ENCODE measurements at regions not wholly inside any gene's neighbourhood (a gene's known extent, or its start where the extent isn't known, plus 50 kb on each side); places are given as distances from the start of the nearest gene placed in this dataset.

DNA sequence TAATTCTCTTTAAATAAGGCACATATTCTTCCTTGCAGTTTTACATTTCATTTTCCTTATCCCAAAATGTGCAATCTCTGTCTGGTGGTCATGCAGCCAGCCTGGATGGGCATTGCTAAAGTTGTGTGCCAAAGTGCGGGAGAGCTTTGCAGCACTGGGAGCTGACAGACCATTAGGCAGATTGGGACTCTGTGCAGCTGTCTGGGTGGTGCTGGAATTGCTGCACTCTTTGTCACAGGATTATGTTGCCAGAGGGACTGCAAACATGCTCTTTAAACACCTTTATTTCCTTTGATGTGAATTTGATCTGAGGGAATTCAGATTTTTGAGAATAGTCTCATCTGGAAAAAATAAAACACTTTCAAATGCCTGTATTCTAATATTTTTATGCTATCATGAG, 956.2 kb upstream of the DIAPH2 start:
- no peaks in the 10 kb centered on the region for H3K27me3 Mint-ChIP-seq (ENCODE audit: unreplicated experiment)
- H3K4me3 Mint-ChIP-seq (ENCODE audit: unreplicated experiment) = no peak overlapping the region
- no peaks in the 10 kb centered on the region for H3K36me3 Mint-ChIP-seq (ENCODE audit: low read depth, unreplicated experiment)
- H3K27ac Mint-ChIP-seq (ENCODE audit: unreplicated experiment) = no peak overlapping the region
- DNase-seq (ENCODE audit: low spot score) = no peak
- H3K9me3 Mint-ChIP-seq (ENCODE audit: unreplicated experiment) = no peaks in the 10 kb centered on the region
- TF ChIP-seq, protein P1, sequence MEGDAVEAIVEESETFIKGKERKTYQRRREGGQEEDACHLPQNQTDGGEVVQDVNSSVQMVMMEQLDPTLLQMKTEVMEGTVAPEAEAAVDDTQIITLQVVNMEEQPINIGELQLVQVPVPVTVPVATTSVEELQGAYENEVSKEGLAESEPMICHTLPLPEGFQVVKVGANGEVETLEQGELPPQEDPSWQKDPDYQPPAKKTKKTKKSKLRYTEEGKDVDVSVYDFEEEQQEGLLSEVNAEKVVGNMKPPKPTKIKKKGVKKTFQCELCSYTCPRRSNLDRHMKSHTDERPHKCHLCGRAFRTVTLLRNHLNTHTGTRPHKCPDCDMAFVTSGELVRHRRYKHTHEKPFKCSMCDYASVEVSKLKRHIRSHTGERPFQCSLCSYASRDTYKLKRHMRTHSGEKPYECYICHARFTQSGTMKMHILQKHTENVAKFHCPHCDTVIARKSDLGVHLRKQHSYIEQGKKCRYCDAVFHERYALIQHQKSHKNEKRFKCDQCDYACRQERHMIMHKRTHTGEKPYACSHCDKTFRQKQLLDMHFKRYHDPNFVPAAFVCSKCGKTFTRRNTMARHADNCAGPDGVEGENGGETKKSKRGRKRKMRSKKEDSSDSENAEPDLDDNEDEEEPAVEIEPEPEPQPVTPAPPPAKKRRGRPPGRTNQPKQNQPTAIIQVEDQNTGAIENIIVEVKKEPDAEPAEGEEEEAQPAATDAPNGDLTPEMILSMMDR (IDR thresholded peaks at IDR 0.05; ENCODE audit: unreplicated experiment) = no peak
- H3K4me1 Mint-ChIP-seq (ENCODE audit: unreplicated experiment) = no peaks in the 10 kb centered on the region

DNA sequence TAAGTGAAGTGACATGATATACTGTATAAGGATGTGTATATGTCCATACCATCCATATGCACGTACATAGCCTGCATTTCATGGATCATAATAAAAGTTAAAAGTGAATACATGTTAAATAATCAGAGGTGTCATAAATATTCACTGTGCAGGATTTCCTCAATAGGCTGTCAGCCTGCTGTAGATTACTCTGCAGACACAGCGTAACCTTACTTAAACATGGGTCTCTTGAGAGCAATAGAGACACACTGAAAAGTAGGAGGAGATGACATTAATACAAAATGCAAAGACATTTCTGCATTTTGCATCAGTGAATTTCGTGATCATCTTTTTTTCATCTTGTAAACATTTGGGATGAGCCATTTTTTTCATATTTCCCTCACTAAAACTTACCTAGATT, 955.2 kb upstream of the DIAPH2 start:
- Mint-ChIP-seq H3K36me3 (ENCODE audit: low read depth, unreplicated experiment) (no peaks in the 10 kb centered on the region), H3K4me1 (ENCODE audit: unreplicated experiment) (no peaks in the 10 kb centered on the region), H3K4me3 (ENCODE audit: unreplicated experiment) (no peak overlapping the region), H3K27ac (ENCODE audit: unreplicated experiment) (no peak overlapping the region), H3K9me3 (ENCODE audit: unreplicated experiment) (no peaks in the 10 kb centered on the region), H3K27me3 (ENCODE audit: unreplicated experiment) (no peaks in the 10 kb centered on the region)
- TF ChIP-seq, protein P1 (IDR thresholded peaks at IDR 0.05; ENCODE audit: unreplicated experiment) = no peak
- DNase-seq (ENCODE audit: low spot score) = no peak

DNA sequence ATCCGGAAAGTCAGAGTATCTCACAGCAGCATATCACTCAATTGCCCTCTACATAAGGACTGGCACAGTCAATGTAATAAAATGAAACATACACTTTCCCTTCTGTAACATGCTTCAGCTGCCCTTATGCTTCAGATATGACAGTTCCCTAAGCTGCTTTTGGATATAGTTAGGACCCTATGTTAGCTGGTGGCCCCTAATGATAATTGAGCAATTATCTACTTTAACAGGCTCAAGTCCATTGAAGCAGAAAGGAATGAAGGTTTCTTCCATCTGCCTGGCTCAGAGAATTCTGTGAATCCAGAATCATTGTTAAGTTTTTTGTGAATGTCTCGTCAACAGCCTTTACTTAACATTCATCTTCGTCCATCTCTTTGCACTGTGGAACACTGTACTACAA, 951.2 kb upstream of the DIAPH2 start:
- Mint-ChIP-seq H3K36me3 (ENCODE audit: low read depth, unreplicated experiment) (no peaks in the 10 kb centered on the region), H3K27ac (ENCODE audit: unreplicated experiment) (no peak overlapping the region), H3K4me1 (ENCODE audit: unreplicated experiment) (no peaks in the 10 kb centered on the region), H3K27me3 (ENCODE audit: unreplicated experiment) (no peaks in the 10 kb centered on the region), H3K9me3 (ENCODE audit: unreplicated experiment) (no peaks in the 10 kb centered on the region), H3K4me3 (ENCODE audit: unreplicated experiment) (no peak overlapping the region)
- TF ChIP-seq, protein P1 (IDR thresholded peaks at IDR 0.05; ENCODE audit: unreplicated experiment) = no peak
- no peak for DNase-seq (ENCODE audit: low spot score)

DNA sequence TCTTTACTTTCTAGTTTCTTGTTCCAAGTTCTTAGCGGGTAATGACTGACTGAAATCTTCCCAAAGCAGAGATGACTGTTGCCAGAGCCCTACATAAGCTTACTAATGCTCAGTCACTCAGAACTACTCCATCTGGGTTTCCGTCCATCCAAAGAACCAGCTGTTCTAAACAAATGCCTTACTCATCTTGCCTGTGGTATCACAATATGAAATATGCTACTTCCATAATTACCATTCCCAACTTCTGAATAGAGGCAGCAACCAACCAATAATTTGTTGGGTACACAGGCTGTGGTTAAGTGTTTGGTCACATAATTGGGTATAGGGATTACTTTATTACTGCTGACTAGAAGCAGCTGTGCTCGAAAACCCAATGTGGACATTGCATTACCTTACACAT, 930.2 kb upstream of the DIAPH2 start:
- no peaks in the 10 kb centered on the region for H3K36me3 Mint-ChIP-seq (ENCODE audit: low read depth, unreplicated experiment)
- no peak overlapping the region for H3K4me3 Mint-ChIP-seq (ENCODE audit: unreplicated experiment)
- no peaks in the 10 kb centered on the region for H3K4me1 Mint-ChIP-seq (ENCODE audit: unreplicated experiment)
- DNase-seq (ENCODE audit: low spot score) = no peak
- H3K27me3 Mint-ChIP-seq (ENCODE audit: unreplicated experiment) = no peaks in the 10 kb centered on the region
- TF ChIP-seq, protein P1 (IDR thresholded peaks at IDR 0.05; ENCODE audit: unreplicated experiment) = no peak
- H3K27ac Mint-ChIP-seq (ENCODE audit: unreplicated experiment) = no peak overlapping the region
- H3K9me3 Mint-ChIP-seq (ENCODE audit: unreplicated experiment) = no peaks in the 10 kb centered on the region

DNA sequence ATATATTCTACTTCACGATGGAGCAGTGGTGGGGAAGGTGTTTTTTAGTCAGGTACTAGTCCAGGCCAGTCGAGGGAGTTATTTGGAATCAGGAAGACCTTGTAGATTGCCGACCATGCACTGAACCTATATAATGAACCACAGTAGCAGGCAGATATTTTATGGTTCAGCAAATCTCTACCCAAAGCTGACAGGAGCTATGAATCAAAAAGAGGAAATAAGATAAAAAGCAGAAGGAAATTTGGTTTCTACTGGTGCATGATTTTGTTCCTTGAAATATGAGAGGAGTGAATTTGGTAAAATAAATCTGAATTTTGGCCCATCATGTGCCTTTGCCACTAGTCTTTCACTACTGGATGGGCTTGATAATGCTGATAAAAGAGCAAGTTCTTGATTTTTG, 924.3 kb upstream of the DIAPH2 start:
- Mint-ChIP-seq H3K27me3 (ENCODE audit: unreplicated experiment) (no peaks in the 10 kb centered on the region), H3K9me3 (ENCODE audit: unreplicated experiment) (no peaks in the 10 kb centered on the region), H3K36me3 (ENCODE audit: low read depth, unreplicated experiment) (no peaks in the 10 kb centered on the region), H3K4me3 (ENCODE audit: unreplicated experiment) (no peak overlapping the region), H3K4me1 (ENCODE audit: unreplicated experiment) (no peaks in the 10 kb centered on the region), H3K27ac (ENCODE audit: unreplicated experiment) (no peak overlapping the region)
- no peak for DNase-seq (ENCODE audit: low spot score)
- TF ChIP-seq, protein P1 (IDR thresholded peaks at IDR 0.05; ENCODE audit: unreplicated experiment) = no peak
